ENCODE measurements at regions not wholly inside any gene's neighbourhood (a gene's known extent, or its start where the extent isn't known, plus 50 kb on each side); places are given as distances from the start of the nearest gene placed in this dataset.

DNA sequence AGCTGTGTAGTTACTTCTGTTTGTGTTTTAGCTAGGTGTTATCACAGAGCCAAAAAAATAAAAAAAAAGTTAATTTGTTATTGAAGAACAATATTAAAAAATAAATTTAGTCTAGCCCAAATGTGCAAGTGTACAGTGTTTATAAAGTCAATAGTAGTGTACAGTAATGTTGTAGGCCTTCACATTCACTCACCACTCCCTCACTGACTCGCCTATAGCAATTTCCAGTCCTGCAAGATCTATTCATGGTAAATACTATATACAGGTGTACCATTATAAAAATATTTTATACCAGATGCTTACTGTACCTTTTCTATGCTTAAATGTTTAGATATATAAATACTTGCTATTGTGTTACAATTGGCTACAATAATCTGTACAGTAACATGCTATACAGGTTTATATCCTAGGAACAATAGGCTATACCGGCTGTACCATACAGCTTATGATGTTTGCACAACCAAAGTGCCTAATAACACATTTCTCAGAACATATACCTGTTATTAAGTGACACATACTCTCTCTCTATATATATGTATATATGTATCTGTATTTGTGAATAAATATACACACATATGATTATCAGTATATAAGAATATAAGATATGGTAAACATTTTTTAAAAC is 341.4 kb upstream of the EDIL3 start (continued):
- TF ChIP-seq PBX3 (IDR thresholded peaks at IDR 0.05) (no peak), MAFK (IDR thresholded peaks at IDR 0.05; ENCODE audit: partially characterized antibody) (no peak)

GRCh38 chr5:84724683-84725082 is 340.0 kb upstream of the EDIL3 start:
- no peak for DNase-seq (ENCODE audit: low read depth in 1 of 2, low spot score in 1 of 2)
- Histone ChIP-seq H3K4me3 (no peak overlapping the region), H3K9me3 (peaks cover 5% of the 10 kb centered on the region; the same call in 1 of the 3 replicates), H3K4me2 (no peak overlapping the region), H3K4me1 (no peaks in the 10 kb centered on the region), H3K27ac (no peak overlapping the region)
- ChIA-PET POLR2A (no interaction called here), CTCF (no interaction called here)
- no peak for ATAC-seq
- no peak for FAIRE-seq
- 6% methylated on average over 1 of the region's 1 CpG for WGBS (ENCODE audit: missing lambda C conversion rate)
- TF ChIP-seq, protein P1, sequence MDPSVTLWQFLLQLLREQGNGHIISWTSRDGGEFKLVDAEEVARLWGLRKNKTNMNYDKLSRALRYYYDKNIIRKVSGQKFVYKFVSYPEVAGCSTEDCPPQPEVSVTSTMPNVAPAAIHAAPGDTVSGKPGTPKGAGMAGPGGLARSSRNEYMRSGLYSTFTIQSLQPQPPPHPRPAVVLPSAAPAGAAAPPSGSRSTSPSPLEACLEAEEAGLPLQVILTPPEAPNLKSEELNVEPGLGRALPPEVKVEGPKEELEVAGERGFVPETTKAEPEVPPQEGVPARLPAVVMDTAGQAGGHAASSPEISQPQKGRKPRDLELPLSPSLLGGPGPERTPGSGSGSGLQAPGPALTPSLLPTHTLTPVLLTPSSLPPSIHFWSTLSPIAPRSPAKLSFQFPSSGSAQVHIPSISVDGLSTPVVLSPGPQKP (IDR thresholded peaks at IDR 0.05; ENCODE audit: low read depth, low read length), result no peak
- TF ChIP-seq TP53 (CRISPR knock-in tag; IDR thresholded peaks at IDR 0.05) (no peak), JUN (IDR thresholded peaks at IDR 0.05) (no peak), PHF8 (IDR thresholded peaks at IDR 0.05; ENCODE audit: borderline replicate concordance, low read depth) (no peak), RARB (CRISPR knock-in tag; IDR thresholded peaks at IDR 0.05) (no peak), RNF2 (IDR thresholded peaks at IDR 0.05; ENCODE audit: borderline replicate concordance, low read depth) (no peak), ZSCAN20 (CRISPR knock-in tag; IDR thresholded peaks at IDR 0.05) (no peak), HOXB5 (CRISPR knock-in tag; IDR thresholded peaks at IDR 0.05) (no peak), HEYL (CRISPR knock-in tag; IDR thresholded peaks at IDR 0.05) (no peak)
- TF ChIP-seq, protein P2, sequence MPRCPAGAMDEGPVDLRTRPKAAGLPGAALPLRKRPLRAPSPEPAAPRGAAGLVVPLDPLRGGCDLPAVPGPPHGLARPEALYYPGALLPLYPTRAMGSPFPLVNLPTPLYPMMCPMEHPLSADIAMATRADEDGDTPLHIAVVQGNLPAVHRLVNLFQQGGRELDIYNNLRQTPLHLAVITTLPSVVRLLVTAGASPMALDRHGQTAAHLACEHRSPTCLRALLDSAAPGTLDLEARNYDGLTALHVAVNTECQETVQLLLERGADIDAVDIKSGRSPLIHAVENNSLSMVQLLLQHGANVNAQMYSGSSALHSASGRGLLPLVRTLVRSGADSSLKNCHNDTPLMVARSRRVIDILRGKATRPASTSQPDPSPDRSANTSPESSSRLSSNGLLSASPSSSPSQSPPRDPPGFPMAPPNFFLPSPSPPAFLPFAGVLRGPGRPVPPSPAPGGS (IDR thresholded peaks at IDR 0.05), result no peak
- TF ChIP-seq, protein P3, sequence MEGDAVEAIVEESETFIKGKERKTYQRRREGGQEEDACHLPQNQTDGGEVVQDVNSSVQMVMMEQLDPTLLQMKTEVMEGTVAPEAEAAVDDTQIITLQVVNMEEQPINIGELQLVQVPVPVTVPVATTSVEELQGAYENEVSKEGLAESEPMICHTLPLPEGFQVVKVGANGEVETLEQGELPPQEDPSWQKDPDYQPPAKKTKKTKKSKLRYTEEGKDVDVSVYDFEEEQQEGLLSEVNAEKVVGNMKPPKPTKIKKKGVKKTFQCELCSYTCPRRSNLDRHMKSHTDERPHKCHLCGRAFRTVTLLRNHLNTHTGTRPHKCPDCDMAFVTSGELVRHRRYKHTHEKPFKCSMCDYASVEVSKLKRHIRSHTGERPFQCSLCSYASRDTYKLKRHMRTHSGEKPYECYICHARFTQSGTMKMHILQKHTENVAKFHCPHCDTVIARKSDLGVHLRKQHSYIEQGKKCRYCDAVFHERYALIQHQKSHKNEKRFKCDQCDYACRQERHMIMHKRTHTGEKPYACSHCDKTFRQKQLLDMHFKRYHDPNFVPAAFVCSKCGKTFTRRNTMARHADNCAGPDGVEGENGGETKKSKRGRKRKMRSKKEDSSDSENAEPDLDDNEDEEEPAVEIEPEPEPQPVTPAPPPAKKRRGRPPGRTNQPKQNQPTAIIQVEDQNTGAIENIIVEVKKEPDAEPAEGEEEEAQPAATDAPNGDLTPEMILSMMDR (IDR thresholded peaks at IDR 0.05), result no peak

- TF ChIP-seq EP300 (IDR thresholded peaks at IDR 0.05), result no peak
- no peak for TF ChIP-seq CBX2 (IDR thresholded peaks at IDR 0.05; ENCODE audit: borderline replicate concordance, low read depth)
- TF ChIP-seq BHLHE40 (IDR thresholded peaks at IDR 0.05; ENCODE audit: low read depth, low read length), result no peak
- TF ChIP-seq CBX8 (IDR thresholded peaks at IDR 0.05), result no peak
- no peak for TF ChIP-seq PBX3 (IDR thresholded peaks at IDR 0.05)
- TF ChIP-seq JUN (IDR thresholded peaks at IDR 0.05), result no peak
- no peak for TF ChIP-seq MAFK (IDR thresholded peaks at IDR 0.05; ENCODE audit: partially characterized antibody)
- TF ChIP-seq CHD4 (IDR thresholded peaks at IDR 0.05; ENCODE audit: borderline replicate concordance), result no peak
- no peak for TF ChIP-seq ATOH8 (CRISPR knock-in tag; IDR thresholded peaks at IDR 0.05; ENCODE audit: low read depth)
- ATAC-seq (no peak), DNase-seq (ENCODE audit: low read depth in 1 of 2, low spot score in 1 of 2) (no peak), FAIRE-seq (no peak)
- Histone ChIP-seq H3K9me3 (peaks cover 5% of the 10 kb centered on the region; the same call in 1 of the 3 replicates), H3K4me2 (no peak overlapping the region), H3K4me1 (no peaks in the 10 kb centered on the region), H3K27ac (no peak overlapping the region), H3K4me3 (no peak overlapping the region)
- ChIA-PET POLR2A (no interaction called here), CTCF (no interaction called here)
- WGBS (ENCODE audit: missing lambda C conversion rate), result 95% methylated on average over 3 of the region's 3 CpGs
Observed at GRCh38 chr5:84724181-84724580, 339.5 kb upstream of the EDIL3 start.
